T-helper 2 cell treated with Interferon-gamma antibody and Interleukin-4, amounts not matched to agents 100 ng/mL and 5 ng/mL, for 36 hours (primary cell): ENCODE measurements at regions not wholly inside any gene's neighbourhood (a gene's known extent, or its start where the extent isn't known, plus 50 kb on each side); places are given as distances from the start of the nearest gene placed in this dataset.
"Not testable (repeated sequence)": the region's sequence is repeated elsewhere in the genome, so short reads cannot be mapped to it uniquely, and the experiment has no call there.

Experiments used
- intact Hi-C: fragments of 100-400 bp; cut with micrococcal nuclease; formaldehyde crosslinking; loops from one replicate; pipeline ENCODE4 v1.15.1; 2023

DNA sequence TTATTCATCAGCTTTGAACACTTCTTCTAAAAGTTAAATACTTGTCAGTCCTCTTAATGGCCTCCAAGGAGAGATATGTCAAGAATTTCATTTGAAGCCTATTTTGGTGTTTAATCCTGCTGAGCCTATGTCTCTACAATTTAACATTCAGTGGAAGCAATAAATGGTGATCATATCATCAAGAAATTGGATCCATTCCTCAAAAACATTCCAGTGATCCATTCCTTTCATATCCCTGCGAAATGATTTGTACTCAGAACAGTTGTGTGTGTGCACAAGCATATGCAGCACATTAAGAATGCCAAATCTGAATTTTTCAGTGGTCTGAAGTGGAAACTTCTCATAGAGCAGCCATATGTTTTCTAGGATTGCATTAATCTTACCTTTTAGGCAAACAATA is 373.7 kb upstream of the SYT1 start:
- intact Hi-C loops: no loop called here

DNA sequence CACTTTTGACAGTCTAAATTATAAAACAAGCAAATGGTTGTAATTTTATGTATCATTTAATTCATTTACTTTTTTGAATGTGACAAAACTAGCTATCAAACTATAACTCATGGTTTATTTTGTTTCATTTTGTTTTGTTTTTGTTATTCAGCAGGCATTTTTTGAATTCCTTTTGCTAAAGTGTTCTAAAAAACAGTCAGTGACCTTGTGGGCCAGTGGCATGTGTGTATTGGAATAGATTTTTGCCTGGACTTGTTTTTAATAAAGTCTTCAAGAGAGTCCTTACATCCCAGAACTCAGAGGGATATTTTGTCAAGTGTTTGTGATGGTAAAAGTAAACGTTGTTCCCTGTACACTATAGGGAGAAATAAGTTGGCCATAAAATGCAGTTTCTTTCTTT is 369.7 kb upstream of the SYT1 start:
- intact Hi-C loops: no loop called here

DNA sequence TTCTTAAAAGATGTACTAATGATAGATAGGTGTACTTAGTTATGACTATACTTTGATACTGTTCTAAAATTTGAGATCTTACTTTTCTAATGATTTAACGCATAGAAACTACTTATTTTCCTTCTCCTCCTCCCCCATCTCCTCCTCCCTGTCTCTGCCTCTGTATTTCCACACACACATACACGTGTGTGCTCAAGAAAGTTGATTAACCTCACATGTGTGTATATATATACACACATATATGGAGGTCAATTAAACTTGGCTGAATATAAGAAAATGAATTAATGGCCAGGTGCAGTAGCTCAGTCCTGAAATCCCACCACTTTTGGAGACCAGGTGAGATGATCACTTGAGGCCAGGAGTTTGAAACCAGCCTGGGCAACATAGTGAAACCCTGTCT is 362.7 kb upstream of the SYT1 start:
- intact Hi-C loops: no loop called here

DNA sequence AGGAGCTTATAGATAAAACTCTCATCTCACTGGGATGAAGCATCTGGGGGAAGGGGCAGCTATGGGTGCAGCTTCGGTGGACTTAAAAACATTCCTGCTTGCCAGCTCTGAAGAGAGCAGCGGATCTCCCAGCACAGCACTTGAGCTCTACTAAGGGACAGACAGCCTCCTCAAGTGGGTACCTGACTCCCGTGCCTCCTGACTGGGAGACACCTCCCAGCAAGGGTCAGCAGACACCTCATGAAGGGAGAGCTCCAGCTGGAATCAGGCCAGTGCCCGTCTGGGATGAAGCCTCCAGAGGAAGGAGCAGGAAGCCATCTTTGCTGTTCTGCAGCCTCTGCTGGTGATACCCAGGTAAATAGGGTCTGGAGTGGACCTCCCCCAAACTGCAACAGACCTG is 345.2 kb upstream of the SYT1 start:
- intact Hi-C loops: no loop called here

DNA sequence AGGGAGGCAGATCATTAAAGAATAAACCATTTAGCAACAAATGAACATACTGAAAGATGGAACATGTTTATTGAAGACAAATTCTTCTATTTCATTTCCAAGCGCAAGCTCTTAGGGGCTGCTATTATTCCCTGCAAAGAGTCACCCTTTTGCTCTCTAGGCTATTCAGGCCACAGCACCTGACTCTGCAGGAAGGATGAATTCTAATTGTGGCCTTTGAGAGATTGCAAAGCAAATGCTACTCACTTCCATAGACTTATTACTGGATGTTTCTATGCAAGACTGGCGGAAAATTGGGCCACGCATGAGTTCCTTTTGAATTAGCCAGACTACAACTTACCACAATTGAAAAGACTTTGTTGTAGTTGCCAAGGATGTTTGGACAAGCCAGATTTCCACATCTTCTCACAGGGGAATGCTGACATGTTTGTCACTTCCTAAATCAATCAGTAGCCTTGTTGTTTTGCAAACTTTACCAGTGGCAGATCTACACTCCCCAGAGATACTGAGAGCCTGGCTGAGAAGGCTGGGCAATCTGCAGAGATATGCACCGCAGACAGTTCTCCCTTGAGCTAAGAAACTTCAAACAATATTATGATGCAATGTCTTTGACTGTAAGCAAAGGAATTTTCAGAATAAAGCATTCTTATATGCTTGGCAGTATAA is 334.3 kb upstream of the SYT1 start:
- intact Hi-C loops: no loop called here

DNA sequence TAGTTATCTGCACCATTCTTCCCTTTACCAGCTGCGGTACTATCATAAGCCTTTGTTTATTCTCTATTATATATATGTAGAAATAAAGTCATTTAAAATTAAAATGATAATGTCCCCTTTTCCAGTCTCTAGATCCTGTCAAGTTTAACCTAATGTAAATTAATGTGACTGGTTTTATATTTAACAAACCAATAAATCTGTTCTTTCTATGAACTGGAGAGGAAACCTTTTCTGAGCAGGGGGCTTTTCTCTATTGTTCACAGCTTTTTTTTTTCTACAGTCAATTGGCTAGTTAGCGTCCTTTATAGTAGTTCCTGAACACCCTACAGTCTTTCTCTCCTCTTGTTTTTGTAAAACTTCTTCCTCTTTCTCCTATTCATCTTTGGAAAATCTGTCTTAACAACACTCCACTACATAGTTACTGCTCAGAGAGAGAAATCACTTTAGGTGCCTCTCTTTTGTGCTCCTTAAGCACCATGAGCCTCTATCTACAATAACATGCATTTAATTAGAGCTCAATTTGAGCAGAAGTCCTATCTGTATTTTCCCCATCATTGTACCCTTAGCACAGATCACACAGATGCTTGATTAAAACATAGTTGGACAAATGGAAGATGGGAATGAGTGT is 332.6 kb upstream of the SYT1 start:
- intact Hi-C loops: no loop called here

DNA sequence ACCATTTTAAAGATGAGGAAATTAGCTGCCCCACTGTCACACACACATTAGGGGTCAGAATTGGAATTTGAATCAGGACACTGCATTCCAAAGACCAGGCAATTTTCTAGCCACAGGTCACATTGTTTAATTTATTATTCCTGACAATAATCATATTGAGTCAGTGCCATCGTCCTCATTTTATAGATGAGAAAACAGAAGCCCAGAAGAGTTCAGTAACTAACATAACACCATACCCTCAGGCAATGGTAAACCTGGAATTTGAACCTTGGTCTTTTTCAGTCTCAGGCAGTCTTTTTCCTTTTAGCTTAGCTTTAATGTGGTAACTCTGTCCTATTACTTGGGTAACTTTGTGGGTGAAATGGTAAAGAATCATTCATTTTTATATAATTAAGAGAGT is 330.3 kb upstream of the SYT1 start:
- intact Hi-C loops: no loop called here

DNA sequence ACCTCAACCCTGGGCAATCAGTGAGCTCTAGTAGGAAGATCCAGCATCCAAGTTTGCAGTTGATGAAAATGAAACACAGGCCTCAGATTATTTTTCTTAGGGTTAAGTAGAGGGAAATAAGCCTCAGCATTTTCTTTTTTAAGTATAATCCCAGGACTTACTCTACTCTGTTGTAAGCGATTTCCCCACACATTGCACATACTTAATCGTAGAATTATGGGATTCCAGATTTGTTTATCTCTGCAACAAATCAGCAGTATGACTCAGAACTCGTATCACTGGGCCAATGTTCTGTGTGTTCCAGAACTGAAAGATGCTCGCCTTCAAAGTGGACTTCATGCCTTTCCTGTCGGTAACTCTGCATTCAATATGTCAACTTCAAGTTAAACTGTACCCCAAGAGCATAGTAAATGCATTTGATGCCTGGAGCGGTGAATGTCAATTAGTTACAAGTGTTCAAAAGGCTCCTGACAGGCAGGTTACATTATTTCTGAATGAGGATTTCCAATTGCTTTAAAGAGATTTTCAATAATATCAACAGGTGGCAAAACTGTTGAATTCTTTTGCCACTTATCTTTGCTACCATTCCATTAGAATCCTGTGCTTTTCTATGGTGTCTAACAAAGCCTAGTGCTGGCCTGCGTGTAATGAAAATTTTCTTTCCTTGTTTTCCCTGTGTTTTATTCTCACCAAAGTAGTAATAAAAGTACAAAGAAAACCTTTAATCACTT is 323.8 kb upstream of the SYT1 start:
- intact Hi-C loops: no loop called here

DNA sequence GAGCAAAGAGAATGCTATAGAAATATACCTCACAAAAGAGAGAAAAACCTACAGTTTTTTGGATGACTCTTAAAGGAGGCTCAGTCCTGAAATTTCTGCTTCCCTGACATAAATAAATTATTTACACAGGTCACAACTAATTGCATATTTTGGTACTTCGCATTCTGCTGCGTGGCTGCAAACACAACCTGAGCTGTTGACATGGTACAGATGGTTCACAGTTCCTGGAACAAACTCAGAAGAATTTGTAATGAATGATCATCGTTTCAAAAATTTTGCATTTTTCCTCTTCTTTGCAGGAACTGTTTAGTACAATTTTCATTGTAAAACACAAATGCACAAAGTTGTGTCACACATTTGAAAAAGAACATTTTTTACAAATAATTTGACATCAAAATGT is 313.7 kb upstream of the SYT1 start:
- intact Hi-C loops: no loop called here

DNA sequence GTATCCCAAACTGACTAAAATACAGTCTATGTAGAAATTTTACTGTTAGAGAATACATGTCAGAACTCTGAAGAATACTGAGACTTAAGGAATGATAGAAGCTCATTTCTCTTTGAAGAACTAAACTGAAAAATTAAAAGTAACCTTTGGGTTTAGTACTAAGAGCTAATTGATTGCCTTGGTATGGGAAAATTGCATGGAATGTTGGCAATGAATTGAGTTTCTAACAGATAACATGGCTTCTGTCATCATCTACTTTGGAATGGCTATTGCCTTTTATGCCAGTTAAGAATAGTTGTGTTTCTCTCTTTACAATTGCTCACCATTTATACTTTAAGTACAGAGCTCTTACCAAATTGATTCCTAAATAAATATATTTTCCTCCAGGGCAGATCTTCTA is 308.8 kb upstream of the SYT1 start:
- intact Hi-C loops: no loop called here

DNA sequence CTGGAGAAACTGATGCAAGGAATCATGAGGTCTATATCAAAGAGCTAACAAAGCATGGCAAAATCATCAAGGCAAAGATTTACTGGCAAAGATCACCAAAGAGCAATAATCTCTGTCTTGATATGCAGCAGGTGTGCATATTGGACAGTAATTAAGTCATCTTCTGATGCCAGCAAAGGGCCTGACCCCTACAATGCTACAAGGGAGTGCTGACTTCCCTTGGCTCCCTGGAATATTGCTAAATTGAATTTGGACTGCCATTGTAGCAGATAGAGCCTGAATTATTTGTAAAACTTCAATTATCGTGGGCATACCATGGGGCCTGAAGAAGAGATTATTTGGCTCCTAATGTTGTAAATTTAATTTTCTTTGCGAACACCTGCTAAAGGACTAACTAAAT is 307.9 kb upstream of the SYT1 start:
- intact Hi-C loops: no loop called here

DNA sequence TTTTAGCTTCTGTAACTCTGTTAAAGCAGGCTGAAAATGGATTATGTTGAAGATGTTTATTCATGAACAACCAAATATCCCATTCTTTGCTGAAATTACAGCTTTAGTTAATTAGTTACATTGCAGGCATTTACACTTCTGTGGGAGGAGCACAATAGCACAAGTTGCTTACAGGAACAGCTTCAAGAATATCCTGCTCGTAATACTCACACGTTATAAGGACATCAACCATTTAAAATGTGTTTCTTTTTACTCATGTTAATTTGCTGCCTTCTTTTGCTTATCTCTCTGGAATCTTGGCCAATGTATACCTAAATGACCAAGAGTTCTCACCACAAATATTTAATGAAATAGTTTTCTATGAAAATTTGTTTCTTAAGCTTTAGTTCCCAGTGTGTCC is 305.2 kb upstream of the SYT1 start:
- intact Hi-C loops: no loop called here

DNA sequence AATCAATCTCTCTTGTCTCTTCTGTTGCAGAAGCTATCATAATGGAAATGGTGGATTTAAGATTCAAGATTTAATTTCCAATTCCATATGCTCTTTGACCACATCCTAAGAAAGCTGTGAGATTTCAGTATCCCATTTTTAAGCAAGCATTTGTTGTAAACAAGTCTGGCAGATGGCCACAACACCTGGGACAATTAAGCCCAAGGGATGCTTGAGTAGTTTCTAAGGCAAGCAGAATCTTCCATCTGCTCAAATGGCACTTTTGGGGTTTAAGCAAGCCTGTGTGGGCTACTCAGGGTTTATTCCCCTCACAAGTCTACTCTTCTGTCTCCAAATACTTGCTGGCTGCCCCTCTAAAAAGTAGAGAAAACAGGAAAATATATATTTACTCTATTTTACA is 304.7 kb upstream of the SYT1 start:
- intact Hi-C loops: no loop called here

DNA sequence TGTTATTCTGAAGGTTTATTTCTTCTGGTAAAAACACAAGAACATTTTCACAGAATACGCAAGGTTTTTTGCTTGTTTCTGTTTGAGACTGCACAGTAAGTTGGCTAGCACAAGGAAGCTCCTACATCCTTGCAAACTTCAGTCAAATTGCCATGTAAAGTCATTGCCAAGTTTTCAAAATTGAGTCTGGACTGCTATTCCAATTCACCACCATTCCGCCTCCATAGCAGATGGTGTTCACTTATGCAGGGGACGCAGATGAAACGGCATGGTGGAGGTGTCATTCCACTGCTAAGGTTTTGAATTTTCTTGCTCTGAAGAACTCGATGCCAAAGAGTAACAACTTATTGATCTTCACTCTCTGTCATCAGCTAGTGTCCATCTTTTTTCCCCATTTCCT is 303.9 kb upstream of the SYT1 start:
- intact Hi-C loops: no loop called here

DNA sequence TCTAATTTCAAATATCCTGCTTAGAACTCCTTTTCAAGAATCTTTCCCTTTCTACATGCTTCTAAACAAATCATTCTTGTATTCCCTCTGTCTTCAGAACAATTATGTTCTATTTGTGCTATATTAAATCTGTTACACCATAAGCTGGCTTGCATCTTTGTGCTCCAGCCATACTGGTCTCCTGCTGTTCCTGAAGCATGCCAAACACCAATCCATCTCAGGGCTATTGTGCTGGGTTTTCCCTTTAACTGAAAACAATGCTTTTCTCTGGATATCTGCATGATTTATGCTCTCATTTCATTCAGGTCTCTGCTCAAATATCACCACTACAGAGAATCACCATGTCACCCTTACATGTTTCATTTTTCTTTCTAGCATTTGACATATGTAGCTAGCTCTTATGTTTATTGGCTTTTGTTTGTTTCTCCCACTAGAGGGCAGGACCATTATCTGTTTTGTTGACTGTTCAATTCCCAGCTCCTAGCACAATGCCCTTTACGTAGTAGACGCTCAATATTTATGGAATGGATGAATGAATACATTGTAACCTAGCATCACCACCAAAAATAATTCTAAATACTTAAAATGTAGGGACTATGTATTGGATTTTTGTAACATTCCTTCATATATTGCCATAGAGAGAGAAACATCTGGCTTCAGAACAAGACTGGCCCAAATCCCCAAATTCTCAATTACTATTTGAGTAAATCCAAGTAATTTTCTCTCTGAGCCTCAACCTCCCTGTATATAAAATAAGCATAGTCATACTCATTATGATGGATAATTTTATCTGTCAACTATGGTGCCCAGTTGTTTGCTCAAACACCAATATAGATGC is 302.0 kb upstream of the SYT1 start:
- intact Hi-C loops: no loop called here

DNA sequence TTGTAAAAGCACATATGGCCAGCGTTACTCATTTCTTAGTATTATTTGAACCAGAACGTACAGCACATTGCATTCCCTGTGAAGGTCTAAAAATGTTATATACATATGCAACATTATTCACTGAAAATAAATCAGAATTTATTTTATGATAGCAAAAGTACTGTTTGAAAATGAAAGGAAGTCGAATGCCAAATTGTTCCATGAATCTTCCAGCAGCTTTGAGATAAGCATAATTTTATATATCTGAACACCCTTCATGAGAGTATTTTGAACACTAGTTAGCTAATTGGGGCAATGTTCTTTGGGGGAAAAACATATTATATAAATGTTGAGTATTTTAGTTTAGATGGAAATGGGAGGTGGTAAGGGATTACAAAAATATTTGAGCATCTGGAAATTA is 300.7 kb upstream of the SYT1 start:
- intact Hi-C loops: no loop called here

DNA sequence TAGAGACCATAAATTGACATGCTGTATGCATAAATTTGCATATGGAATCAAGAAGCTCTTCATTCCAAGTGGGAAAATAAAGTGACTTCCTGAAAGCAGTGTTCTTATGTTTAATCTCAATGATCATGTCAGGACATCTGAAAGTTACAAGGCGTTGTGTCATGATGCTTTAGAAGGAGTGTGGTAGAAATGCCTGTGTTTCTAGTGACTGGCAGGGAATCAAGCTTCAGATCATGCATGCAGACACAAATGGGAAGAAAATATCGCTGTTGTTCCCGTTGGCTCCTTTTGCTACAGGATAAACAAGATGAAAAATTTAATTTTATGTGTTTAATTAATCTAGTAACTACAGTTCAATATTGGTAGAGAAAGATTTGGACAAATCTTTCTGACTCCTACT is 298.1 kb upstream of the SYT1 start:
- intact Hi-C loops: no loop called here

DNA sequence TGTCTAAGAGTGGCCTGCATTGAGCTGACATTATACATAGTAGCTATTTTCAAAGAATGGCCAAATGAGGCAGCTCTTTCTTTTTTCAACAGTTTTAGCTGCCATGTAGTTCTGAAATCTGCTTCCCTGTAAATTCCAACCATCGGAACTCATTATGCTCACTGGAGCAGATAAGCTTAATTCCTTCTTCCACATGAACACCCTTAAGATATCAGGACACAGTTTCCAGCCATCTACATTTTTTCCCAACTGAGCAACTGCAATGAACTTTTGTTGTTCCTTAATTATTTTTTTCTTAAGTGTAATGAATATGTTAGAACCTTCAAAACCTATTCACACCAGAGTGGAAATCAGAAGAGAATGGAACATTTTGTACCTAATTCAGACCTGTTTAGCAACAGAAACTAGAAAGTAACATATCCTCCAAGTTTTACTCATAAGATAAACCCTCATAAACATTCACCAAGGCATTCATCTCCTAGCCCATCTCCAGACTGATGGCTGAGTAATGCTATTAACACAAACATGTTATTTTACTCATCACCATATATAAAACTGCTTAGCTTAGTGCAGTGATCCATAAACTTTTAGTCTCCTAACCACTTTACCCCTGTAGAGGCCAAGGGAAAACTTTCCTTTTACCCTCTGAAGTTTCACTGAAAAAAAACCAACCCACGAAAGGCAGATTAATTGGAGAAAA is 296.1 kb upstream of the SYT1 start:
- intact Hi-C loops: no loop called here

DNA sequence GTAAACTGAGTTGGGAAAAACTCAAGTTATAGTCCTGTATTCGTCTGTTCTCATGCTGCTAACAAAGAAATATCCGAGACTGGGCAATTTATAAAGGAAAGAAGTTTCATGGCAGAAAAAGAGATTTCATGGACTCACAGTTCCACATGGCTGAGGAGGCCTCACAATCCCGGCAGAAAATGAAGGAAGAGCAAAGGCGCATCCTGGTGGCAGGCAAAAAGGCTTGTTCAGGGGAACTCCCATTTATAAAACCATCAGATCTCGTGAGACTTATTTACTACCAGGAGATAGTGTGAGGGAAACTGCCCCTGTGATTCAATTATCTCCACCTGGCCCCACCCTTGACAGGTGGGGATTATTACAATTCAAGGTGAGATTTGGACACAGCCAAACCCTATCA is 292.6 kb upstream of the SYT1 start:
- intact Hi-C loops: no loop called here

DNA sequence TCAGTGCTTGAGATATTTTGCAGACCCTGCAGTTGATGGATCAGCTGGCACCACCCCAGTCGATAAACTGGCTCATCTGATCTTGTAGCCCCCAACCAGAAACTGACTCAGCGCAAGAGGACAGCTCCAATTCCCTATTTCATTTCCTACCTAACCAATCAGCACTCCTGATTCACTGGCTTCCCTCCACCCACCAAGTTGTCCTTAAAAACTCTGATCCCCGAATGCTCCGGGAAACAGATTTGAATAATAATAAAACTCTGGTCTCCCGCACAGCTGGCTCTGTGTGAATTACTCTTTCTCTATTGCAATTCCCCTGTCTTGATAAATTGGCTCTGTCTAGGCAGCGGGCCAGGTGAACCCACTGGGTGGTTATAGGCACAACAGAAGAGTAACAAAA is 289.4 kb upstream of the SYT1 start:
- intact Hi-C loops: not testable (repeated sequence)

DNA sequence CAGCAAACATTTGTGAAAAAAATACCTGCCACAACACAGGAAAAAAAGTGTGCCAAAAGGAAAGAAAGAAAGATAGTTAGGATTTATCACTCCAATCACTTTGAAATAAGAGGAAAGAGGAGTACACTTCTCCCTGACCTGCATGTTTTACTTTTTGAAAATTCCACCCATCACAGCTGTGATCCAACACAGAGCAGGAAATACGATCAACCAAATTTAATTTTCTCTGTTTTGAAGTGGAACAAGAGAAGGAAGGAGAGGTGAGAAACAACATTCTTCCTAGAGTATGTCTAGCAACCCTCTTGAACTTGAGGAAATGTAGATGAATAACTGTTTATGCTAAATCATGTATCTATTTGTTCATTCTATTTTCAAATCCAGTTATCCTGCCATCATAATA is 284.7 kb upstream of the SYT1 start:
- intact Hi-C loops: no loop called here
